ENCODE measurements at regions not wholly inside any gene's neighbourhood (a gene's known extent, or its start where the extent isn't known, plus 50 kb on each side); places are given as distances from the start of the nearest gene placed in this dataset.
"Not testable (repeated sequence)": the region's sequence is repeated elsewhere in the genome, so short reads cannot be mapped to it uniquely, and the experiment has no call there.

GRCh38 chr6:134432036-134432435 lies 114.1 kb upstream of the SGK1 start:
- Mint-ChIP-seq H3K27ac (no peak overlapping the region), H3K4me3 (ENCODE audit: low read depth) (no peak overlapping the region)
- no peak for DNase-seq (ENCODE audit: low spot score, unreplicated experiment)

GRCh38 chr6:134431421-134431859 lies 113.5 kb upstream of the SGK1 start:
- Mint-ChIP-seq H3K27ac (no peak overlapping the region), H3K36me3 (ENCODE audit: insufficient read depth) (no peaks in the 10 kb centered on the region), H3K4me1 (ENCODE audit: low read depth) (peaks cover 1% of the 10 kb centered on the region), H3K27me3 (peaks cover 2% of the 10 kb centered on the region), H3K4me3 (ENCODE audit: low read depth) (no peak overlapping the region), H3K9me3 (ENCODE audit: low read depth) (no peaks in the 10 kb centered on the region)
- TF ChIP-seq CTCF (IDR thresholded peaks at IDR 0.05; ENCODE audit: unreplicated experiment): no peak
- DNase-seq (ENCODE audit: low spot score, unreplicated experiment): no peak

More at GRCh38 chr6:134432036-134432435, 114.1 kb upstream of the SGK1 start:
- H3K4me1 Mint-ChIP-seq (ENCODE audit: low read depth): peaks cover 1% of the 10 kb centered on the region
- TF ChIP-seq CTCF (IDR thresholded peaks at IDR 0.05; ENCODE audit: unreplicated experiment): no peak
- H3K9me3 Mint-ChIP-seq (ENCODE audit: low read depth): no peaks in the 10 kb centered on the region
- no peaks in the 10 kb centered on the region for H3K27me3 Mint-ChIP-seq
- no peaks in the 10 kb centered on the region for H3K36me3 Mint-ChIP-seq (ENCODE audit: insufficient read depth)

- Mint-ChIP-seq H3K4me1 (ENCODE audit: low read depth) (no peaks in the 10 kb centered on the region), H3K4me3 (ENCODE audit: low read depth) (no peak overlapping the region), H3K36me3 (ENCODE audit: insufficient read depth) (no peaks in the 10 kb centered on the region), H3K9me3 (ENCODE audit: low read depth) (no peaks in the 10 kb centered on the region), H3K27me3 (peaks cover 3% of the 10 kb centered on the region), H3K27ac (no peak overlapping the region)
- DNase-seq (ENCODE audit: low spot score, unreplicated experiment): no peak
- TF ChIP-seq CTCF (IDR thresholded peaks at IDR 0.05; ENCODE audit: unreplicated experiment): no peak
These were observed 112.0 kb upstream of the SGK1 start for GRCh38 chr6:134429861-134430380.

- Mint-ChIP-seq H3K36me3 (ENCODE audit: insufficient read depth) (no peaks in the 10 kb centered on the region), H3K4me1 (ENCODE audit: low read depth) (no peaks in the 10 kb centered on the region), H3K27me3 (peaks cover 3% of the 10 kb centered on the region), H3K27ac (no peak overlapping the region), H3K4me3 (ENCODE audit: low read depth) (no peak overlapping the region), H3K9me3 (ENCODE audit: low read depth) (no peaks in the 10 kb centered on the region)
- DNase-seq (ENCODE audit: low spot score, unreplicated experiment): no peak
- no peak for TF ChIP-seq CTCF (IDR thresholded peaks at IDR 0.05; ENCODE audit: unreplicated experiment)
These were observed 109.8 kb upstream of the SGK1 start for GRCh38 chr6:134427721-134428120.

- H3K9me3 Mint-ChIP-seq (ENCODE audit: low read depth): no peaks in the 10 kb centered on the region
These were observed 108.7 kb upstream of the SGK1 start for GRCh38 chr6:134426623-134427022.

GRCh38 chr6:134425917-134426316 lies 108.0 kb upstream of the SGK1 start:
- not testable (repeated sequence) for H3K27ac Mint-ChIP-seq; H3K9me3 Mint-ChIP-seq (ENCODE audit: low read depth); H3K36me3 Mint-ChIP-seq (ENCODE audit: insufficient read depth); H3K4me1 Mint-ChIP-seq (ENCODE audit: low read depth); H3K4me3 Mint-ChIP-seq (ENCODE audit: low read depth); H3K27me3 Mint-ChIP-seq; DNase-seq (ENCODE audit: low spot score, unreplicated experiment)

More at GRCh38 chr6:134426623-134427022, 108.7 kb upstream of the SGK1 start:
- Mint-ChIP-seq H3K27me3 (peaks cover 3% of the 10 kb centered on the region), H3K36me3 (ENCODE audit: insufficient read depth) (no peaks in the 10 kb centered on the region), H3K27ac (no peak overlapping the region), H3K4me3 (ENCODE audit: low read depth) (no peak overlapping the region), H3K4me1 (ENCODE audit: low read depth) (no peaks in the 10 kb centered on the region)
- DNase-seq (ENCODE audit: low spot score, unreplicated experiment): no peak
- TF ChIP-seq CTCF (IDR thresholded peaks at IDR 0.05; ENCODE audit: unreplicated experiment): no peak
